GM23338 (cell line): ENCODE measurements at regions not wholly inside any gene's neighbourhood (a gene's known extent, or its start where the extent isn't known, plus 50 kb on each side); places are given as distances from the start of the nearest gene placed in this dataset.

Experiments used
- CTCF ChIP-seq, 2 experiments: fragments of 200-600 bp in 1 of 2; sonication (generic) in 1 of 2; conservative IDR thresholded peaks; 2 replicates each; pipeline versions ENCODE4 v1.5.1 to v1.6.1; 2016 to 2017; ENCODE audit warnings: antibody characterized with exemption in 2 of 2, low read depth in 2 of 2, mild to moderate bottlenecking in 2 of 2, moderate library complexity in 1 of 2
- EZH2 ChIP-seq: fragments of 200-600 bp; sonication (generic); IDR thresholded peaks from one replicate; pipeline ENCODE4 v1.8.0; 2017; ENCODE audit warnings: antibody characterized with exemption, mild to moderate bottlenecking, low read depth; ENCODE audit not compliant: unreplicated experiment
- EZH2phosphoT487 ChIP-seq: fragments of 200-600 bp; sonication (generic); IDR thresholded peaks from one replicate; pipeline ENCODE4 v1.8.1; 2018; ENCODE audit warnings: antibody characterized with exemption; ENCODE audit not compliant: unreplicated experiment
- POLR2AphosphoS5 ChIP-seq: IDR thresholded peaks from 2 replicates; pipeline ENCODE4 v1.6.1; 2016; ENCODE audit warnings: antibody characterized with exemption, low read depth

- TF ChIP-seq EZH2 (no peak), CTCF (conservative IDR thresholded peaks at IDR 0.05; ENCODE audit: low read depth in 2 of 2) (no peak), POLR2AphosphoS5 (no peak), EZH2phosphoT487 (no peak)
These were observed 497.4 kb downstream of the SETD4 start for GRCh38 chr21:35562876-35563275.
